ENCODE measurements at regions not wholly inside any gene's neighbourhood (a gene's known extent, or its start where the extent isn't known, plus 50 kb on each side); places are given as distances from the start of the nearest gene placed in this dataset.

GRCh38 chr18:73944715-73945114, 202.9 kb downstream of the FBXO15 start:
- no peak for TF ChIP-seq CTCF (IDR thresholded peaks at IDR 0.05; ENCODE audit: borderline replicate concordance, control extremely low read depth, extremely low read depth, insufficient read depth, missing control alignments)
- in situ Hi-C loops (cut with MboI; ENCODE audit: low sequenced_read_pairs, unreplicated experiment), result loop anchor here (25.0 kb wide), 1 partner anchor 107 kb away; no protein-coding TSS in a partner anchor
- no peak for DNase-seq (ENCODE audit: low spot score)

GRCh38 chr18:73943763-73944162, 203.9 kb downstream of the FBXO15 start:
- no peak for TF ChIP-seq CTCF (IDR thresholded peaks at IDR 0.05; ENCODE audit: borderline replicate concordance, control extremely low read depth, extremely low read depth, insufficient read depth, missing control alignments)
- in situ Hi-C loops (cut with MboI; ENCODE audit: low sequenced_read_pairs, unreplicated experiment), result loop anchor here (25.0 kb wide), 1 partner anchor 106 kb away; no protein-coding TSS in a partner anchor
- DNase-seq (ENCODE audit: low spot score), result no peak

GRCh38 chr18:73942956-73943355, 204.7 kb downstream of the FBXO15 start:
- no peak for TF ChIP-seq CTCF (IDR thresholded peaks at IDR 0.05; ENCODE audit: borderline replicate concordance, control extremely low read depth, extremely low read depth, insufficient read depth, missing control alignments)
- in situ Hi-C loops (cut with MboI; ENCODE audit: low sequenced_read_pairs, unreplicated experiment), result loop anchor here (25.0 kb wide), 1 partner anchor 106 kb away; no protein-coding TSS in a partner anchor
- no peak for DNase-seq (ENCODE audit: low spot score)

- no peak for DNase-seq (ENCODE audit: low spot score)
- no peak for TF ChIP-seq CTCF (IDR thresholded peaks at IDR 0.05; ENCODE audit: borderline replicate concordance, control extremely low read depth, extremely low read depth, insufficient read depth, missing control alignments)
- in situ Hi-C loops (cut with MboI; ENCODE audit: low sequenced_read_pairs, unreplicated experiment), result loop anchor here (25.0 kb wide), 1 partner anchor 105 kb away; no protein-coding TSS in a partner anchor
These were observed 205.5 kb downstream of the FBXO15 start for GRCh38 chr18:73942081-73942625.

- no peak for DNase-seq (ENCODE audit: low spot score)
- TF ChIP-seq CTCF (IDR thresholded peaks at IDR 0.05; ENCODE audit: borderline replicate concordance, control extremely low read depth, extremely low read depth, insufficient read depth, missing control alignments), result no peak
- in situ Hi-C loops (cut with MboI; ENCODE audit: low sequenced_read_pairs, unreplicated experiment), result loop anchor here (25.0 kb wide), 1 partner anchor 103 kb away; no protein-coding TSS in a partner anchor
These were observed 206.9 kb downstream of the FBXO15 start for GRCh38 chr18:73940721-73941120.

- DNase-seq (ENCODE audit: low spot score), result no peak
- in situ Hi-C loops (cut with MboI; ENCODE audit: low sequenced_read_pairs, unreplicated experiment), result loop anchor here (25.0 kb wide), 1 partner anchor 102 kb away; no protein-coding TSS in a partner anchor
- no peak for TF ChIP-seq CTCF (IDR thresholded peaks at IDR 0.05; ENCODE audit: borderline replicate concordance, control extremely low read depth, extremely low read depth, insufficient read depth, missing control alignments)
These were observed 208.2 kb downstream of the FBXO15 start for GRCh38 chr18:73939391-73939790.

Measured in GM13976 (cell line).